ENCODE measurements at regions not wholly inside any gene's neighbourhood (a gene's known extent, or its start where the extent isn't known, plus 50 kb on each side); places are given as distances from the start of the nearest gene placed in this dataset.

DNA sequence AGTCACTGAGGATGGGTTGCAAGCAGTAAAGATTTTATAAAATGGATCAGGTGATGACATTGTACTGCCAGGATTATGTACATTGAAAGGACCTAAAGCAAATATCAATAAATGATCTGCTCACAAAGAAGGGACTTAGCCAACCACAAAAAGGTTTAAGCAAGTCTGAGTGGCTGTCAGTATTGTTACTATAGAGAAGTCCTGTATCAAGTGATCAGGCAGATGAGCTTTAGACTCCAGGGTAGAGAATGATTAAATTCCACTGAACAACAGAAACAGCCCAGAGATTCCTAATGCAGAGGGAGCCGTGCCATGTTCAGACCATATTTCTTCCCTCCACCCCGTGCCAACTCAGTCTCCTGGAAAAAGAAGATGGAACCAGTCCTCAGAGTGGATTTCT is 138.9 kb downstream of the SETD4 start:
- no peak overlapping the region for H2AFZ ChIP-seq (ENCODE audit: low read length, unreplicated experiment)
- no peak overlapping the region for H3K4me3 ChIP-seq (ENCODE audit: low read depth, low read length)
- H3K36me3 ChIP-seq (ENCODE audit: insufficient read depth, low read length), result no peaks in the 10 kb centered on the region
- peaks cover 27% of the 10 kb centered on the region for H3K4me1 ChIP-seq (ENCODE audit: control insufficient read depth, insufficient read depth, low read length, unreplicated experiment)
- H3K27me3 ChIP-seq (ENCODE audit: insufficient read depth, low read length), result no peaks in the 10 kb centered on the region
- H3K27ac ChIP-seq (ENCODE audit: low read depth, low read length), result no peak overlapping the region
- no peaks in the 10 kb centered on the region for H3K79me2 ChIP-seq (ENCODE audit: control insufficient read depth, insufficient read depth, low read length, unreplicated experiment)

DNA sequence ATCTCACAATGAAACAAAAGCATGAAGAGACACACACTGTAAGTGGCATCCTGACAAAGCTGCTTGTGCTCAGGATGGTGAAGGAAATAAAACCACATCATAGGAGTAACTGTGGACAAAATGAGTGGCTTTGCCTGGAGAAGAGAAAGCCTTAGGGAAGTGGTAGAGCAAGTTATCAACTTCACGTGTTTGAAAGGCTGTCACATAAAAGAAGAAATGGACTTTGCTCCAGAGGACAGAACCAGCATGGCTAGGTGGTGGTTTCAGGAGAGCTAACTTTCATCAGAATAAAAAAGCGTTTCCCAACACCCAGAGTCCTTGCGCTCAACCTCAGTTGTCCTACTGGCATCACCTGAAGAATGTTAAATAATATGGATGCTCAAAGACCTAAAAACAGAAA is 139.9 kb downstream of the SETD4 start:
- Histone ChIP-seq H3K27ac (ENCODE audit: low read depth, low read length) (no peak overlapping the region), H2AFZ (ENCODE audit: low read length, unreplicated experiment) (no peak overlapping the region), H3K4me3 (ENCODE audit: low read depth, low read length) (no peak overlapping the region), H3K79me2 (ENCODE audit: control insufficient read depth, insufficient read depth, low read length, unreplicated experiment) (no peaks in the 10 kb centered on the region), H3K36me3 (ENCODE audit: insufficient read depth, low read length) (no peaks in the 10 kb centered on the region), H3K4me1 (ENCODE audit: control insufficient read depth, insufficient read depth, low read length, unreplicated experiment) (peaks cover 24% of the 10 kb centered on the region), H3K27me3 (ENCODE audit: insufficient read depth, low read length) (no peaks in the 10 kb centered on the region)

DNA sequence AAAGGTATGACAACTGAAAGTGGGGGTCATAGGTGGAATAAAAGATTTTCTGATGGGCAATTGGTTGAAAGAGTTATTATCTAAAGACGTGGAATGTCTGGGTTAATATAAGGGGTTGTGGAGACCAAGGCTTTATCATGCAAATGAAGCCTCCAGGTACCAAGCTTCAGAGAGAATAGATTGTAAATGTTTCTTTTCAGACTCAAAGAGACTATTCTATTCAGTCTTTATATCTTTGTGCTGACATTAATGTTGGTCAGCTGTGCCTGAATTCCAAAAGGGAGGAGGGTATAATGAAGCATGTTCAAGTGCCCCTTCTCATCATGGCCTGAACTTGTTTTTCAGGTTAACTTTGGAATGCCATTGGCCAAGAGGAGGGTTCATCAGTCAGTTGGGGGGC is 145.3 kb downstream of the SETD4 start:
- Histone ChIP-seq H3K27ac (ENCODE audit: low read depth, low read length) (no peak overlapping the region), H3K79me2 (ENCODE audit: control insufficient read depth, insufficient read depth, low read length, unreplicated experiment) (no peaks in the 10 kb centered on the region), H3K4me1 (ENCODE audit: control insufficient read depth, insufficient read depth, low read length, unreplicated experiment) (peaks cover 3% of the 10 kb centered on the region), H2AFZ (ENCODE audit: low read length, unreplicated experiment) (no peak overlapping the region), H3K27me3 (ENCODE audit: insufficient read depth, low read length) (no peaks in the 10 kb centered on the region), H3K4me3 (ENCODE audit: low read depth, low read length) (no peak overlapping the region), H3K36me3 (ENCODE audit: insufficient read depth, low read length) (no peaks in the 10 kb centered on the region)

DNA sequence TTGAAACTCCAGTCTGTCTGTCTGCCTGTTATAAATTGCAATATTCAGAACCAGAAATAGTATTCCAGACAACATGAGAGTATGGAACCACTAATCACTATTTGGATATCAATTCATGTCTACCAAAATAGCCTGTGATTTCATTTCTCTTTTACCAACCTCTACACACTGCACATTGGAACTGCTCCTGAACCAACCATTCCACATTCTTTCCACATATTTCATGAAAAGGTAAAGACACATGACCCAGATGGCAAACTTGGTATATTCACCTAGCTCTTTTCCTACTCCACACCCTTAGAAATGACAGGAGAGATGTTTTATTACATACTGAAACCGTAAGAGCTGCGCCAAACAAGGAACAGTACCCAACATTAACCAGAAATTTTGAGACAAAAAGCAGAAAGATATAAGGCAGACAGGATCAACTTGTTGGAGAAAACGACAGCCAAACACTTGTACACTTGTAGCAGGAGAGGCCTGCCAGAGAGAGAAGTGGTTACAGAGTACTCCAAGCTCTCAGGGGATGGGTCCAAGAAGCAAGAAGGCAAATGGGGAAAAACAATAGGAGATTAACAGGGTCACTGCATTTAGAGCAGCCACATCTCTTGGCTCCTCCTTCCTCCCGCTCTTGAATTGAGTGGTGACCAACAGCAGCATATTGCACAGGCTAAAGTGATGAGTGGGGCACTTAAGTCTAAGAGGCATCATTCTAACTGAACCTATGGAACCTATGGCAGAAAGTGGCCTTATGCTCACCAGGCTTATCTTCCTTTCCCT is 148.7 kb downstream of the SETD4 start:
- no peak overlapping the region for H3K27ac ChIP-seq (ENCODE audit: low read depth, low read length)
- H2AFZ ChIP-seq (ENCODE audit: low read length, unreplicated experiment), result no peak overlapping the region
- no peaks in the 10 kb centered on the region for H3K36me3 ChIP-seq (ENCODE audit: insufficient read depth, low read length)
- no peaks in the 10 kb centered on the region for H3K27me3 ChIP-seq (ENCODE audit: insufficient read depth, low read length)
- no peaks in the 10 kb centered on the region for H3K79me2 ChIP-seq (ENCODE audit: control insufficient read depth, insufficient read depth, low read length, unreplicated experiment)
- H3K4me1 ChIP-seq (ENCODE audit: control insufficient read depth, insufficient read depth, low read length, unreplicated experiment), result peaks cover 14% of the 10 kb centered on the region
- H3K4me3 ChIP-seq (ENCODE audit: low read depth, low read length), result no peak overlapping the region

DNA sequence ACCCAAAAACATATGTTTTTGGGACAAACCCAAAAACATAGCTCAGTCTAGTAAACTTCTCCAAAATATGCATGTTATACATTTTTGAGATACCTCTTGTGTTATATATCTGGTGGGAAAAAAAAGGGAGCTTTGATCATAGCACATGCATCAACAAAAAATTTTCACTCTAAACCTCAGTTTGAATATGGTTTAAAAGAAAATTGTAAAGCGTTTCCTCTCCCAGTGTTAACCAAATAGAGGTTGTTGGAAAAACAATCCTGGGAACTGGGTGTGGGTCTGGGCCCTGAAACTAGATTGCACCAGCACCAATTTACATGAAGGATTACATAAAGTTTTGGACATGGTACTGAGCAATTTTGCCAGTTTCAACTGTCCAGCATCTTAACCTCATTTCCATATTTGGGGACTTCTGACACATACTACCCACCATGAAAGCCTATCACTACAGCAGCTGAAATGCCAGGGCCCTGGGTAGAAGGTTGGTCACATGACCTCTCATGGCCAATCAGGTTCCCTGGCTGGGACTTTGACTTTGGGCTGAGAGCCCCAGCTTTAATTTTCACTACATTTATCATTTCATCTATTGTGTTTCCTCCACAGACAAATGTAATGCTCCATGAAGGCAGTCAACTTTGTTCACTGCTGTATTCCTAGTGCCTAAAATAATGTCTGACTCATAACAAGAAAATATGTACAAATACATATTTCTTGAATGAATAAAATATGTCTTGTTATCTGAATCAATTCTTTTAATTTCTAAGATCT is 150.7 kb downstream of the SETD4 start:
- H3K4me3 ChIP-seq (ENCODE audit: low read depth, low read length), result no peak overlapping the region
- peaks cover 25% of the 10 kb centered on the region for H3K4me1 ChIP-seq (ENCODE audit: control insufficient read depth, insufficient read depth, low read length, unreplicated experiment)
- peak overlapping the region; percentile 60 for H3K27ac ChIP-seq (ENCODE audit: low read depth, low read length)
- H3K36me3 ChIP-seq (ENCODE audit: insufficient read depth, low read length), result no peaks in the 10 kb centered on the region
- no peaks in the 10 kb centered on the region for H3K27me3 ChIP-seq (ENCODE audit: insufficient read depth, low read length)
- no peaks in the 10 kb centered on the region for H3K79me2 ChIP-seq (ENCODE audit: control insufficient read depth, insufficient read depth, low read length, unreplicated experiment)
- peak overlapping the region; percentile 31 for H2AFZ ChIP-seq (ENCODE audit: low read length, unreplicated experiment)

DNA sequence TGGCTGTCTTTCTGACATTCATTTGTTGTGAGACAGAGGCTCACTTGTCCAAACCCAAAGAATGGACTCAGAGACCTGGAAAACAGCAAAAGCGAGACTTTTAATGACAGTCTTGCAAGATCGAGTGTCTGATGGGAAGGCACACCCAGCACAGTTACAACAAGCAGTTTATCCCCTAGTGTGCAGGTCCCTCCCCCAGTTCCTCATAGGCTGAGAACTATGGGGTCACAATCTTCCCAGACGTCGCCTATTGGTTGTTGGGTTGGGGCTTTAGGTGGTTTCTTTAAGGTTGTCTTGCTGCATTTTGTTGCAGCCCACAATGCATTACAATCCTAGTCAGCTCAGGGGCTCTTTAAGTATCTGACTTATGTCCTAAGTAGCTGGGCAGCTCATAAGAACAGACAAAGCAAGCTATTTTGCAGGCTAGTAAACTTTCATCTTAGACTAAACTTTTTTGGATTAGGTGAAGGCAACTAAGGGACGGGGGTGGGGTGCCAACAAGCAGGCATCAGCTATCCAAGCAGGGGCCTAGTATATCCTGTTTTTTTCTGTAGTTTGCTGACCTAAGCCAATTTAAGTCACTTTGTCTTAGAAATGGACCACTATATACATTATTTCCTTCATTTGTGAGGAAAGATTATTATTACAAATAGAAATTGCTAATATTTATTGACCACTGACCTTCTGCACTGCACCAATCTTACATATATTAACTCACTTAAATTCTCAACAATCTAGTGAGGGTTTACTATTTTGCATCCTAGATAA is 151.8 kb downstream of the SETD4 start:
- Histone ChIP-seq H3K27me3 (ENCODE audit: insufficient read depth, low read length) (no peaks in the 10 kb centered on the region), H3K27ac (ENCODE audit: low read depth, low read length) (no peak overlapping the region), H3K79me2 (ENCODE audit: control insufficient read depth, insufficient read depth, low read length, unreplicated experiment) (no peaks in the 10 kb centered on the region), H3K4me3 (ENCODE audit: low read depth, low read length) (no peak overlapping the region), H3K36me3 (ENCODE audit: insufficient read depth, low read length) (no peaks in the 10 kb centered on the region), H3K4me1 (ENCODE audit: control insufficient read depth, insufficient read depth, low read length, unreplicated experiment) (peaks cover 25% of the 10 kb centered on the region), H2AFZ (ENCODE audit: low read length, unreplicated experiment) (no peak overlapping the region)

DNA sequence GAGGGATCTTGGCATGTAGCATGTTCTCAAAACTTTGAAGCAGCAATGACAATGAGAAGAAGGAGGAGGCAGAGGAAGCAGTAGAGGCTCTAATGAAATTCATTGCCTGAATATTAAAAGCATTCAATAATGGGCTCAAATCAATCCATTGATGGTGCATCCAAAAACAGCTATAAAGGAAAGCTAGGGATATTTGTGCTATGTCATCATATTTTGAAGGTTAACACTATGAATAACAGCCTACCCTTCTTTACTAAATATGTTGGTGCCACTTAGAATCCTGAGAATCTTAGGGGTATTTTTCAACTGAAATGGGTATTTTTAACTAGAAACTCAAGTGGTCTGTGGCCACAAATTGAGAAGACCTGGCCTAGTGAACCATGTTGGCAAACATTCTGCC is 153.7 kb downstream of the SETD4 start:
- no peak overlapping the region for H3K4me3 ChIP-seq (ENCODE audit: low read depth, low read length)
- no peaks in the 10 kb centered on the region for H3K36me3 ChIP-seq (ENCODE audit: insufficient read depth, low read length)
- peaks cover 25% of the 10 kb centered on the region for H3K4me1 ChIP-seq (ENCODE audit: control insufficient read depth, insufficient read depth, low read length, unreplicated experiment)
- H3K27me3 ChIP-seq (ENCODE audit: insufficient read depth, low read length), result no peaks in the 10 kb centered on the region
- no peaks in the 10 kb centered on the region for H3K79me2 ChIP-seq (ENCODE audit: control insufficient read depth, insufficient read depth, low read length, unreplicated experiment)
- no peak overlapping the region for H2AFZ ChIP-seq (ENCODE audit: low read length, unreplicated experiment)
- no peak overlapping the region for H3K27ac ChIP-seq (ENCODE audit: low read depth, low read length)

DNA sequence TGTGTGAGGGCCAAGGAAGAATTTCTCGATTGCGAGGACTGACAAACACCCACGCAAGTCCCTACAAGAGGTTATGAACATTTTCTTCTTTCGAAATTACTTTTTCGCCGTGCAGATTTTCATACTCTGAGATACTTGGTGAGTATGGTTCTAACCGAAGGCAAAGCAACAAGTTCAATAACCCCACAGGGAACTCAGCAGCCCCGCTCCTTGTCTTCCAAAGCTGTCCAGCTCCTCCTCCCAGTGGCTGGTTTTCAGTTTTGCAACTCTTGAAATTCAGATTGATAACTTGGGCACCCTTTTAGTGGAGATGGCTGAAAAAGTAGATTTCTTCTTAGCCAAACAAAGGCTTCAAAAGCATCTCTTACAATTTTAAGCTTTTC is 154.4 kb downstream of the SETD4 start:
- peak overlapping the region; percentile 73 for H2AFZ ChIP-seq (ENCODE audit: low read length, unreplicated experiment)
- no peaks in the 10 kb centered on the region for H3K79me2 ChIP-seq (ENCODE audit: control insufficient read depth, insufficient read depth, low read length, unreplicated experiment)
- no peaks in the 10 kb centered on the region for H3K27me3 ChIP-seq (ENCODE audit: insufficient read depth, low read length)
- H3K4me3 ChIP-seq (ENCODE audit: low read depth, low read length), result no peak overlapping the region
- no peaks in the 10 kb centered on the region for H3K36me3 ChIP-seq (ENCODE audit: insufficient read depth, low read length)
- peaks cover 25% of the 10 kb centered on the region for H3K4me1 ChIP-seq (ENCODE audit: control insufficient read depth, insufficient read depth, low read length, unreplicated experiment)
- H3K27ac ChIP-seq (ENCODE audit: low read depth, low read length), result no peak overlapping the region

DNA sequence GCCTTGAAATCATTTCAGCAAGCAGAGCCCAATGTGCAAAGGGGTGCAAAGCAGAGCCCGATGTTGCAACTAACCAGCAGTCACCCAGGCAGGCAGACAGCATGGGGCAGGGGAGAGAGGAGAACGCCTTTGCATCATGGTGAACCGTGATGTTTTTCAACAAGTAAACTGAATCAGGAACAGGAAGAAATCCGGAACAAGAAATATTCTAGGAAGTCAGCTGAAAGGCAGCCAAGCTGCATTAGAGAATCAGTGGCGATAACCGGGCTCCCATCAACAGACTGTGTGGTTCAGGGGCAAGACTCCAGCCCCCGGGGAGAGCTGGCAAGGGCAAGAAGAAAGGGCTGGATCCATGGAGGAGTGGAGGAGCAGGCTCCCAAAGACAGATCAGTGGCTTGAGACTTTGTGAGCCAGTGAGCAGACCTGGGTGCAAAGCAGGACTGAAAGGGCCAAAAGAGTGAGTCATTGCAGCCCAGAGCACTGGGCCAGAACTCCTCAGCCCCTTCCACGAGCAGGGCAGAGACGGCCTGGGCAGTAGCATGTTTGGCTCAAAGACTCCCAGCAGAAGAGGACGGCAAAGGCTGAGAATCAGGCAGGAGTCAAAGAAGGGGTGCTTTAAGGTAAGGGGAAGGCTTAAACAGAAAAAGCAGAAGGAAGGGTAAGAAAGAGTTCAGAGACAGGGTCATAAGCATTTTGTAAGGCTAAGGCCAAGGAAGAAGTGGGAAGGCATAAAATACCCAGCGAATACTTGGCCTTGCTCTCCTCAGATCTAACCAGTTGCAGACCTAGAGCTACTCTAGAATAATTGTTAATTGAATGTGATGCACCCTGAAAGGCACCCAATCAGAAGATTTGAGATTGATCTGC is 155.0 kb downstream of the SETD4 start:
- Histone ChIP-seq H3K36me3 (ENCODE audit: insufficient read depth, low read length) (no peaks in the 10 kb centered on the region), H2AFZ (ENCODE audit: low read length, unreplicated experiment) (peak overlapping the region; percentile 73), H3K4me3 (ENCODE audit: low read depth, low read length) (0 out of 2 replicates have a peak overlapping the region, but pooled peaks have one; percentile 19), H3K79me2 (ENCODE audit: control insufficient read depth, insufficient read depth, low read length, unreplicated experiment) (no peaks in the 10 kb centered on the region), H3K27me3 (ENCODE audit: insufficient read depth, low read length) (no peaks in the 10 kb centered on the region), H3K27ac (ENCODE audit: low read depth, low read length) (no peak overlapping the region), H3K4me1 (ENCODE audit: control insufficient read depth, insufficient read depth, low read length, unreplicated experiment) (peaks cover 25% of the 10 kb centered on the region)

DNA sequence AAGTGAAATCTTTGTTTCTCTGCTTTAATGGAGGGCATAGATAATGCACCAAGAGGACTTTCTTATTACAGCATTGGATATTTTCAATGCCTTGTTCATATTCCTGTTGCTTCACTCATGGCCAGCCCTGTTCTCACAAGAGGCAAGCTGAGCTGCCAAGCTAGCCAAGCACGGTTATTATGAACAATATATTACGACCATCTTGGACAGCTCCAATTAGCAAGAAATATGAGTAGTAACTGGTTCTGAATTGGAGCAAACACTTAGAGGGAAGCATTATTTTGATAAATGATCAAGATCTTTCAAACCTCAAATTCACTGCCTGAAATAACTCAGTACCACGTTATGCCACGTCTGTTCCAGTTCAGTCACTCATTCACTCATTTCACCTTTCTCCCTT is 159.8 kb downstream of the SETD4 start:
- H3K27ac ChIP-seq (ENCODE audit: low read depth, low read length), result no peak overlapping the region
- peaks cover 7% of the 10 kb centered on the region for H3K4me1 ChIP-seq (ENCODE audit: control insufficient read depth, insufficient read depth, low read length, unreplicated experiment)
- H3K4me3 ChIP-seq (ENCODE audit: low read depth, low read length), result no peak overlapping the region
- no peak overlapping the region for H2AFZ ChIP-seq (ENCODE audit: low read length, unreplicated experiment)
- no peaks in the 10 kb centered on the region for H3K36me3 ChIP-seq (ENCODE audit: insufficient read depth, low read length)
- no peaks in the 10 kb centered on the region for H3K79me2 ChIP-seq (ENCODE audit: control insufficient read depth, insufficient read depth, low read length, unreplicated experiment)
- no peaks in the 10 kb centered on the region; the same call in 1 of the 2 replicates for H3K27me3 ChIP-seq (ENCODE audit: insufficient read depth, low read length)

All from ACC112 (cell line).